A549 (cell line): ENCODE measurements at regions not wholly inside any gene's neighbourhood (a gene's known extent, or its start where the extent isn't known, plus 50 kb on each side); places are given as distances from the start of the nearest gene placed in this dataset.
A peak's percentile ranks its signal among the peaks of the same experiment; 100 is the strongest.

Experiments
- ATAC-seq, 2 experiments: fragments of 200-7000 bp in 1 of 2; fragments of >200 bp in 1 of 2; cut with Nextera tagmentation in 1 of 2; cut with Tn5 transposase in 1 of 2; 3 replicates each; pipeline versions ENCODE4 v1.8.0 to v1.9.1; 2018 to 2020; ENCODE audit warnings: mild to moderate bottlenecking in 1 of 2, moderate library complexity in 1 of 2
- CTCF ChIA-PET: fragments of 300-600 bp; sonication (Branson Sonifier 250); formaldehyde crosslinking; extraction: SDS; loops from one replicate; lab custom pipeline; 2021; ENCODE audit warnings: antibody characterized with exemption, inconsistent platforms; lab: Yijun Ruan, JAX
- POLR2A ChIA-PET: fragments of 350-600 bp; formaldehyde crosslinking; extraction: SDS; loops from one replicate; lab custom pipeline; 2021; ENCODE audit warnings: antibody characterized with exemption, inconsistent platforms; lab: Yijun Ruan, JAX
- DNase-seq, 2 experiments: peaks; one replicate each; pipeline versions ENCODE4 v3.0.0 to v3.0.0-alpha.2; 2011 to 2016; ENCODE audit warnings: low read depth in 1 of 2, low spot score in 1 of 2
- FAIRE-seq: peaks from 2 replicates; lab custom pipeline; 2011; peaks lifted over from hg19 to GRCh38; lab: Jason Lieb, UNC
- H3K27ac ChIP-seq, 2 experiments: fragments of >200 bp; sonication (Bioruptor Twin); formaldehyde crosslinking; 3 replicates each; pipeline ENCODE4 v1.5.1; 2016 to 2017
- H3K4me1 ChIP-seq: fragments of >200 bp; sonication (Bioruptor Twin); formaldehyde crosslinking; 3 replicates; pipeline ENCODE4 v1.6.1; 2016
- H3K4me2 ChIP-seq: fragments of >200 bp; sonication (Bioruptor Twin); formaldehyde crosslinking; 3 replicates; pipeline ENCODE4 v1.6.1; 2016
- H3K4me3 ChIP-seq: fragments of >200 bp; sonication (Bioruptor Twin); formaldehyde crosslinking; 3 replicates; pipeline ENCODE4 v1.5.1; 2016
- H3K9me3 ChIP-seq: fragments of >200 bp; sonication (Bioruptor Twin); formaldehyde crosslinking; 3 replicates; pipeline ENCODE4 v1.6.1; 2016
- CBX2 ChIP-seq: fragments of 200-600 bp; sonication (generic); IDR thresholded peaks from 2 replicates; pipeline ENCODE4 v1.6.1; 2016; ENCODE audit warnings: low read depth, mild to moderate bottlenecking, borderline replicate concordance
- CHD2 ChIP-seq: fragments of 150-350 bp; IDR thresholded peaks from 2 replicates; pipeline ENCODE4 v1.6.1; 2014; ENCODE audit warnings: low read length; ENCODE audit not compliant: partially characterized antibody
- CTCF ChIP-seq: fragments of >200 bp; sonication (Bioruptor Twin); formaldehyde crosslinking; IDR thresholded peaks from 3 replicates; pipeline ENCODE4 v1.5.1; 2016
- E2F6 ChIP-seq: IDR thresholded peaks from 2 replicates; pipeline ENCODE4 v1.6.1; 2012; ENCODE audit warnings: low read depth, borderline replicate concordance
- EHMT2 ChIP-seq: fragments of 200-600 bp; sonication (generic); IDR thresholded peaks from 2 replicates; pipeline ENCODE4 v1.6.1; 2016; ENCODE audit warnings: antibody characterized with exemption, low read depth, mild to moderate bottlenecking, moderate library complexity
- ELK1 ChIP-seq: fragments of 150-350 bp; IDR thresholded peaks from 2 replicates; pipeline ENCODE4 v1.6.1; 2014; ENCODE audit warnings: low read depth, mild to moderate bottlenecking, low read length
- EP300 ChIP-seq, 2 experiments: fragments of >200 bp; sonication (Bioruptor Twin); formaldehyde crosslinking; IDR thresholded peaks; 2 replicates in 1 of 2; 3 replicates in 1 of 2; pipeline ENCODE4 v1.6.1; 2016 to 2017
- ESRRA ChIP-seq: fragments of 150-350 bp; IDR thresholded peaks from 2 replicates; pipeline ENCODE4 v1.6.1; 2014; ENCODE audit warnings: mild to moderate bottlenecking, low read length, borderline replicate concordance
- FOSB ChIP-seq: fragments of 250-450 bp; sonication (Bioruptor Pico); IDR thresholded peaks from 2 replicates; pipeline ENCODE4 v1.5.0; 2020; ENCODE audit warnings: mild to moderate bottlenecking, moderate library complexity
- FOXS1 ChIP-seq: fragments of 250-450 bp; sonication (Bioruptor Pico); IDR thresholded peaks from 2 replicates; pipeline ENCODE4 v1.5.0; 2020; ENCODE audit warnings: mild to moderate bottlenecking, moderate library complexity
- HMGXB4 ChIP-seq: fragments of 250-450 bp; sonication (Bioruptor Pico); IDR thresholded peaks from 2 replicates; pipeline ENCODE4 v1.5.0; 2021; ENCODE audit warnings: mild to moderate bottlenecking, moderate library complexity, borderline replicate concordance
- HOXA7 ChIP-seq: fragments of 250-450 bp; sonication (Bioruptor Pico); IDR thresholded peaks from 2 replicates; pipeline ENCODE4 v1.5.0; 2020; ENCODE audit warnings: mild to moderate bottlenecking, moderate library complexity
- KDM1A ChIP-seq: fragments of 200-600 bp; sonication (generic); IDR thresholded peaks from 2 replicates; pipeline ENCODE4 v1.6.1; 2016; ENCODE audit warnings: low read depth, mild to moderate bottlenecking
- KDM5A ChIP-seq: fragments of 200-600 bp; sonication (generic); IDR thresholded peaks from 2 replicates; pipeline ENCODE4 v1.6.1; 2016; ENCODE audit warnings: antibody characterized with exemption, mild to moderate bottlenecking
- MAFK ChIP-seq: fragments of 450-650 bp; IDR thresholded peaks from 2 replicates; pipeline ENCODE4 v1.6.1; 2014; ENCODE audit not compliant: partially characterized antibody
- MAX ChIP-seq: IDR thresholded peaks from 2 replicates; pipeline ENCODE4 v1.6.1; 2012
- MYC ChIP-seq: IDR thresholded peaks from 2 replicates; pipeline ENCODE4 v1.6.1; 2012; ENCODE audit warnings: mild to moderate bottlenecking, inconsistent platforms, low read length, improper control_type of control experiment, borderline replicate concordance
- NFE2L2 ChIP-seq: fragments of 150-350 bp; conservative IDR thresholded peaks from 2 replicates; pipeline ENCODE4 v1.6.1; 2014; ENCODE audit warnings: low read length
- NPAS2 ChIP-seq: fragments of 250-450 bp; sonication (Bioruptor Pico); IDR thresholded peaks from 2 replicates; pipeline ENCODE4 v1.8.0; 2022; ENCODE audit warnings: mild to moderate bottlenecking, moderate library complexity, borderline replicate concordance
- PBX3 ChIP-seq: IDR thresholded peaks from 2 replicates; pipeline ENCODE4 v1.6.1; 2012
- POLR2A ChIP-seq: IDR thresholded peaks from 2 replicates; pipeline ENCODE4 v1.6.1; 2012; ENCODE audit warnings: mild to moderate bottlenecking, low read length
- RAD21 ChIP-seq, 2 experiments: fragments of >200 bp in 1 of 2; sonication (Bioruptor Twin) in 1 of 2; formaldehyde crosslinking in 1 of 2; IDR thresholded peaks in 1 of 2; conservative IDR thresholded peaks in 1 of 2; 2 replicates in 1 of 2; 3 replicates in 1 of 2; pipeline ENCODE4 v1.6.1; 2012 to 2018; ENCODE audit warnings: inconsistent platforms in 1 of 2
- RARB ChIP-seq: fragments of 250-450 bp; sonication (Bioruptor Pico); IDR thresholded peaks from 2 replicates; pipeline ENCODE4 v1.8.0; 2021; ENCODE audit warnings: mild to moderate bottlenecking, moderate library complexity
- REST ChIP-seq: fragments of 200-600 bp; sonication (generic); IDR thresholded peaks from 2 replicates; pipeline ENCODE4 v1.6.1; 2016; ENCODE audit warnings: antibody characterized with exemption, mild to moderate bottlenecking, moderate library complexity
- RFX5 ChIP-seq: fragments of 450-650 bp; IDR thresholded peaks from 2 replicates; pipeline ENCODE4 v1.7.1; 2014; ENCODE audit warnings: antibody characterized with exemption, mild to moderate bottlenecking, moderate library complexity
- RNF2 ChIP-seq: fragments of 200-600 bp; sonication (generic); IDR thresholded peaks from 2 replicates; pipeline ENCODE4 v1.6.1; 2016; ENCODE audit warnings: low read depth, mild to moderate bottlenecking, antibody characterized with exemption, moderate library complexity, borderline replicate concordance
- SREBF2 ChIP-seq: fragments of 450-650 bp; IDR thresholded peaks from 2 replicates; pipeline ENCODE4 v1.6.1; 2014; ENCODE audit warnings: mild to moderate bottlenecking, moderate library complexity
- TP53 ChIP-seq: fragments of 250-450 bp; sonication (Bioruptor Pico); IDR thresholded peaks from 2 replicates; pipeline ENCODE4 v1.5.0; 2021; ENCODE audit warnings: mild to moderate bottlenecking, moderate library complexity
- USF2 ChIP-seq: fragments of 450-650 bp; IDR thresholded peaks from 2 replicates; pipeline ENCODE4 v1.6.1; 2014; ENCODE audit warnings: antibody characterized with exemption
- ZC3H11A ChIP-seq: fragments of 450-650 bp; IDR thresholded peaks from 2 replicates; pipeline ENCODE4 v1.6.1; 2014; ENCODE audit warnings: antibody characterized with exemption, mild to moderate bottlenecking
- WGBS: methylation state at CpG from one replicate; pipeline ENCODE4 v1.1.6; 2017; ENCODE audit errors: missing lambda C conversion rate; 5-methylcytosine and 5-hydroxymethylcytosine counted together

- H3K4me1 ChIP-seq = peaks cover 34% of the 10 kb centered on the region
- no peak overlapping the region for H3K4me3 ChIP-seq
- ChIA-PET POLR2A (interaction anchor here (1.3 kb wide), 1 partner anchor 35 kb away, joined by 3 read pairs; no protein-coding TSS in a partner anchor), CTCF (interaction anchor here (1.1 to 3.3 kb wide), 4 partner anchors 11 to 113 kb away, joined by 3 to 13 read pairs (median 6); no protein-coding TSS in a partner anchor)
- H3K4me2 ChIP-seq = peak overlapping the region; percentile 59
- WGBS = 3% methylated on average over 2 of the region's 2 CpGs
- H3K9me3 ChIP-seq = peaks cover 5% of the 10 kb centered on the region; the same call in 2 of the 3 replicates
- ATAC-seq (peak; percentile 98 to 100), DNase-seq (peak; percentile 64 to 91), FAIRE-seq (peak; percentile 56)
- peak overlapping the region; percentile 82 to 86 for H3K27ac ChIP-seq
- TF ChIP-seq EHMT2 (no peak), ESRRA (no peak), FOSB (CRISPR knock-in tag) (no peak), NPAS2 (CRISPR knock-in tag) (no peak), HOXA7 (CRISPR knock-in tag) (no peak), NFE2L2 (peak; percentile 57), USF2 (no peak), CHD2 (no peak), RAD21 (conservative IDR thresholded peaks at IDR 0.05 in 1 of 2, IDR thresholded peaks at IDR 0.05 in 1 of 2) (peak; percentile 44 to 60), ELK1 (no peak), PBX3 (0 out of 2 replicates have a peak, but pooled peaks have one; percentile 42), E2F6 (no peak), MYC (no peak), REST (no peak), SREBF2 (no peak), ZC3H11A (no peak), FOXS1 (CRISPR knock-in tag) (no peak; the same call in 1 of the 2 replicates), POLR2A (no peak), HMGXB4 (CRISPR knock-in tag) (no peak), CTCF (peak; percentile 19; the same call in 1 of the 3 replicates), RARB (no peak), KDM5A (no peak), RFX5 (no peak), KDM1A (no peak), EP300 (IDR thresholded peaks at IDR 0.05) (peak; percentile 78; a peak in 3 of 5 replicates), MAFK (peak; percentile 81), TP53 (no peak), CBX2 (no peak), MAX (peak; percentile 64), RNF2 (no peak)
Observed at GRCh38 chr11:93054881-93055280, 85.4 kb downstream of the MTNR1B start.
